Uterus (tissue), 2 donors: ENCODE measurements at regions not wholly inside any gene's neighbourhood (a gene's known extent, or its start where the extent isn't known, plus 50 kb on each side); places are given as distances from the start of the nearest gene placed in this dataset.

Experiments
- CTCF ChIP-seq, 4 experiments: fragments of 200-600 bp in 2 of 4; fragments of 450-650 bp in 2 of 4; sonication (generic) in 2 of 4; IDR thresholded peaks; one replicate each; pipeline ENCODE4 v1.5.1; 2016 to 2019; ENCODE audit warnings: antibody characterized with exemption in 4 of 4, mild to moderate bottlenecking in 2 of 4, moderate library complexity in 1 of 4
- POLR2A ChIP-seq, 2 donors: fragments of 450-650 bp; IDR thresholded peaks; one replicate each; pipeline ENCODE4 v1.6.1; 2016; ENCODE audit warnings: antibody characterized with exemption in 2 of 2, mild to moderate bottlenecking in 1 of 2, moderate library complexity in 1 of 2

GRCh38 chr2:195603408-195603807 is 53.6 kb upstream of the SLC39A10 start:
- no peak for TF ChIP-seq CTCF (IDR thresholded peaks at IDR 0.05)
- TF ChIP-seq POLR2A (IDR thresholded peaks at IDR 0.05), result no peak
